Left ventricle myocardium inferior (tissue), 1 donor: ENCODE measurements at regions not wholly inside any gene's neighbourhood (a gene's known extent, or its start where the extent isn't known, plus 50 kb on each side); places are given as distances from the start of the nearest gene placed in this dataset.

Source experiments
- DNase-seq: peaks from one replicate; pipeline ENCODE4 v3.0.0-alpha.2; 2020
- H3K27ac ChIP-seq: fragments of 200-600 bp; replicated peaks from 2 replicates; pipeline ENCODE4 v1.8.0; 2021
- H3K27me3 ChIP-seq: fragments of 200-600 bp; 2 replicates; pipeline ENCODE4 v1.8.0; 2021; ENCODE audit warnings: low read depth
- H3K36me3 ChIP-seq: fragments of 200-600 bp; 2 replicates; pipeline ENCODE4 v1.8.0; 2021
- H3K4me1 ChIP-seq: fragments of 200-600 bp; 2 replicates; pipeline ENCODE4 v1.8.0; 2021
- H3K4me3 ChIP-seq: fragments of 200-600 bp; 2 replicates; pipeline ENCODE4 v1.8.0; 2021; ENCODE audit warnings: mild to moderate bottlenecking, moderate library complexity
- H3K9me3 ChIP-seq: fragments of 200-600 bp; replicated peaks from 2 replicates; pipeline ENCODE4 v1.8.0; 2021
- CTCF ChIP-seq: fragments of 200-600 bp; IDR thresholded peaks from 2 replicates; pipeline ENCODE4 v1.8.0; 2021; ENCODE audit warnings: antibody characterized with exemption, mild to moderate bottlenecking, borderline replicate concordance
- intact Hi-C: fragments of 100-400 bp; cut with micrococcal nuclease; formaldehyde crosslinking; loops from one replicate; pipeline ENCODE4 v1.11.0; 2022
- donor health status: DM: no; HTN: yes; CAD: no; lungs with severe emphysema.

- H3K27ac ChIP-seq, result no peak overlapping the region
- H3K27me3 ChIP-seq, result peaks cover 85% of the 10 kb centered on the region
- H3K9me3 ChIP-seq, result peaks cover 18% of the 10 kb centered on the region
- TF ChIP-seq CTCF, result no peak
- H3K4me1 ChIP-seq, result no peaks in the 10 kb centered on the region
- no peak for DNase-seq
- no peak overlapping the region for H3K4me3 ChIP-seq
- intact Hi-C loops, result no loop called here
- H3K36me3 ChIP-seq, result no peaks in the 10 kb centered on the region
Measured at GRCh38 chr17:74147966-74148365, 55.5 kb upstream of the RPL38 start.

GRCh38 chr17:74148446-74148845 is 55.0 kb upstream of the RPL38 start:
- H3K9me3 ChIP-seq, result peaks cover 13% of the 10 kb centered on the region
- no peak overlapping the region for H3K4me3 ChIP-seq
- peaks cover 86% of the 10 kb centered on the region for H3K27me3 ChIP-seq
- H3K4me1 ChIP-seq, result no peaks in the 10 kb centered on the region
- intact Hi-C loops, result no loop called here
- no peak for DNase-seq
- no peaks in the 10 kb centered on the region for H3K36me3 ChIP-seq
- TF ChIP-seq CTCF, result no peak
- H3K27ac ChIP-seq, result no peak overlapping the region

- intact Hi-C loops, result no loop called here
- H3K9me3 ChIP-seq, result peaks cover 7% of the 10 kb centered on the region
- H3K4me1 ChIP-seq, result no peaks in the 10 kb centered on the region
- peaks cover 92% of the 10 kb centered on the region for H3K27me3 ChIP-seq
- H3K36me3 ChIP-seq, result no peaks in the 10 kb centered on the region
- H3K27ac ChIP-seq, result no peak overlapping the region
- no peak for TF ChIP-seq CTCF
- no peak overlapping the region for H3K4me3 ChIP-seq
- DNase-seq, result no peak
Measured at GRCh38 chr17:74148901-74149596, 54.4 kb upstream of the RPL38 start.

GRCh38 chr17:74149597-74150427 is 53.7 kb upstream of the RPL38 start:
- Histone ChIP-seq H3K4me3 (no peak overlapping the region), H3K36me3 (no peaks in the 10 kb centered on the region), H3K27ac (no peak overlapping the region), H3K9me3 (no peaks in the 10 kb centered on the region), H3K4me1 (no peaks in the 10 kb centered on the region), H3K27me3 (peaks cover 92% of the 10 kb centered on the region)
- no peak for TF ChIP-seq CTCF
- intact Hi-C loops, result no loop called here
- no peak for DNase-seq

- H3K27me3 ChIP-seq, result peaks cover 91% of the 10 kb centered on the region
- H3K4me1 ChIP-seq, result no peaks in the 10 kb centered on the region
- no peaks in the 10 kb centered on the region for H3K9me3 ChIP-seq
- intact Hi-C loops, result no loop called here
- H3K36me3 ChIP-seq, result no peaks in the 10 kb centered on the region
- no peak for DNase-seq
- H3K27ac ChIP-seq, result no peak overlapping the region
- H3K4me3 ChIP-seq, result no peak overlapping the region
- no peak for TF ChIP-seq CTCF
Measured at GRCh38 chr17:74150428-74151025, 53.0 kb upstream of the RPL38 start.
